ENCODE measurements at regions not wholly inside any gene's neighbourhood (a gene's known extent, or its start where the extent isn't known, plus 50 kb on each side); places are given as distances from the start of the nearest gene placed in this dataset.

GRCh38 chr6:80403365-80403764 lies 296.9 kb downstream of the BCKDHB start:
- Histone ChIP-seq H3K27me3 (no peaks in the 10 kb centered on the region), H3K27ac (no peak overlapping the region), H3K36me3 (no peaks in the 10 kb centered on the region), H3K4me1 (no peaks in the 10 kb centered on the region), H3K4me3 (no peak overlapping the region), H3K9me3 (no peaks in the 10 kb centered on the region)
- in situ Hi-C loops (cut with MboI; ENCODE audit: low sequenced_read_pairs in 4 of 4) (no loop called here), intact Hi-C loops (cut with DNase I; ENCODE audit: low total_unique reads) (no loop called here)
- DNase-seq, result no peak
- TF ChIP-seq CTCF (IDR thresholded peaks at IDR 0.05 in 4 of 5, conservative IDR thresholded peaks at IDR 0.05 in 1 of 5) (no peak), POLR2A (IDR thresholded peaks at IDR 0.05) (no peak)
- ATAC-seq, result no peak

GRCh38 chr6:80402266-80402665 lies 295.8 kb downstream of the BCKDHB start:
- H3K27me3 ChIP-seq, result no peaks in the 10 kb centered on the region
- no peaks in the 10 kb centered on the region for H3K9me3 ChIP-seq
- in situ Hi-C loops (cut with MboI; ENCODE audit: low sequenced_read_pairs in 4 of 4) (no loop called here), intact Hi-C loops (cut with DNase I; ENCODE audit: low total_unique reads) (no loop called here)
- TF ChIP-seq CTCF (IDR thresholded peaks at IDR 0.05 in 4 of 5, conservative IDR thresholded peaks at IDR 0.05 in 1 of 5) (no peak), POLR2A (IDR thresholded peaks at IDR 0.05) (no peak)
- no peaks in the 10 kb centered on the region for H3K36me3 ChIP-seq
- H3K4me1 ChIP-seq, result no peaks in the 10 kb centered on the region
- no peak for DNase-seq
- no peak for ATAC-seq
- H3K27ac ChIP-seq, result no peak overlapping the region
- H3K4me3 ChIP-seq, result no peak overlapping the region

All from gastrocnemius medialis (tissue), 4 donors.